HepG2 (cell line): ENCODE measurements at regions not wholly inside any gene's neighbourhood (a gene's known extent, or its start where the extent isn't known, plus 50 kb on each side); places are given as distances from the start of the nearest gene placed in this dataset.

Experiments
- ATAC-seq: fragments of 200-7000 bp; cut with Tn5 transposase; 3 replicates; pipeline ENCODE4 v1.9.1; 2020; ENCODE audit warnings: mild to moderate bottlenecking, moderate library complexity
- BruUV-seq: library from RNA; stranded (reverse); fragments of 400-500 nt; replicated peaks from 2 replicates; lab custom pipeline; 2021; lab: Mats Ljungman, UMichigan
- CTCF ChIA-PET: fragments of 300-600 bp; formaldehyde crosslinking; extraction: SDS; loops from one replicate; lab custom pipeline; 2021; ENCODE audit warnings: low total read pairs, inconsistent platforms, low intra/inter-chr PET ratio; lab: Yijun Ruan, JAX
- POLR2A ChIA-PET: fragments of 350-600 bp; sonication (Branson Sonifier 250); formaldehyde crosslinking; loops from one replicate; lab custom pipeline; 2020; ENCODE audit warnings: antibody characterized with exemption, inconsistent platforms; lab: Yijun Ruan, JAX
- DNase-seq: peaks from one replicate; pipeline ENCODE4 v3.0.0-alpha.2; 2015; ENCODE audit warnings: low spot score
- FAIRE-seq: peaks from 3 replicates; lab custom pipeline; 2011; peaks lifted over from hg19 to GRCh38; lab: Jason Lieb, UNC
- H2AFZ ChIP-seq: one replicate; pipeline ENCODE4 v1.6.1; 2011; ENCODE audit warnings: low read length, inconsistent platforms
- H3K27ac ChIP-seq: fragments of 300-600 bp; 3 replicates; pipeline ENCODE4 v1.8.0; 2011; ENCODE audit warnings: mixed run types, mild to moderate bottlenecking, mixed read lengths, low read length, inconsistent platforms; ENCODE audit not compliant: insufficient read depth; ENCODE audit errors: extremely low read length
- H3K27me3 ChIP-seq, 2 experiments: fragments of 200-600 bp in 1 of 2; 2 replicates in 1 of 2; 3 replicates in 1 of 2; pipeline versions ENCODE4 v1.6.0 to v1.8.0; 2011; ENCODE audit warnings: low read length in 2 of 2, mild to moderate bottlenecking in 2 of 2, moderate library complexity in 2 of 2, inconsistent platforms in 1 of 2; ENCODE audit not compliant: insufficient read depth in 2 of 2, control insufficient read depth in 1 of 2
- H3K36me3 ChIP-seq, 2 experiments: fragments of 200-600 bp in 1 of 2; replicated peaks in 1 of 2; 2 replicates in 1 of 2; 3 replicates in 1 of 2; pipeline versions ENCODE4 v1.5.1 to v1.8.0; 2011; ENCODE audit warnings: low read length in 2 of 2, inconsistent platforms in 1 of 2; ENCODE audit not compliant: insufficient read depth in 2 of 2, control insufficient read depth in 1 of 2
- H3K4me1 ChIP-seq: 2 replicates; pipeline ENCODE4 v1.5.1; 2012; ENCODE audit warnings: low read length, inconsistent platforms; ENCODE audit not compliant: insufficient read depth
- H3K4me2 ChIP-seq: 2 replicates; pipeline ENCODE4 v1.6.0; 2011; ENCODE audit warnings: low read depth, low read length, inconsistent platforms
- H3K4me3 ChIP-seq, 3 experiments: fragments of 200-600 bp in 1 of 3; sonication (generic), shearing (Covaris generic) in 1 of 3; replicated peaks in 1 of 3; 2 replicates each; pipeline ENCODE4 v1.5.1; 2011 to 2016; ENCODE audit warnings: low read length in 3 of 3, inconsistent platforms in 2 of 3, low read depth in 2 of 3, mild to moderate bottlenecking in 2 of 3, control low read depth in 1 of 3, mixed read lengths in 1 of 3; ENCODE audit not compliant: insufficient read depth in 1 of 3
- H3K79me2 ChIP-seq: one replicate; pipeline ENCODE4 v1.6.1; 2011; ENCODE audit warnings: low read length, inconsistent platforms; ENCODE audit not compliant: insufficient read depth
- H3K9ac ChIP-seq: 2 replicates; pipeline ENCODE4 v1.6.0; 2011; ENCODE audit warnings: mild to moderate bottlenecking, low read depth, low read length, inconsistent platforms; ENCODE audit not compliant: insufficient read depth
- H3K9me3 ChIP-seq: 2 replicates; pipeline ENCODE4 v1.5.1; 2012; ENCODE audit warnings: mild to moderate bottlenecking, low read length
- H4K20me1 ChIP-seq: 2 replicates; pipeline ENCODE4 v1.6.0; 2011; ENCODE audit warnings: inconsistent platforms, mild to moderate bottlenecking, low read length, moderate library complexity; ENCODE audit not compliant: insufficient read depth
- DDIT3 ChIP-seq: sonication (generic); formaldehyde crosslinking; IDR thresholded peaks from 2 replicates; pipeline ENCODE4 v1.4.0; 2020; ENCODE audit warnings: mild to moderate bottlenecking, missing genetic modification reagents
- MAFF ChIP-seq: IDR thresholded peaks from 2 replicates; pipeline ENCODE4 v1.6.1; 2011; ENCODE audit warnings: low read depth, low read length, improper control_type of control experiment
- MAFK ChIP-seq, 2 experiments: IDR thresholded peaks in 1 of 2; conservative IDR thresholded peaks in 1 of 2; 2 replicates each; pipeline ENCODE4 v1.6.1; 2011; ENCODE audit warnings: improper control_type of control experiment in 2 of 2, low read length in 2 of 2
- NFE2L2 ChIP-seq: fragments of 150-350 bp; IDR thresholded peaks from 2 replicates; pipeline ENCODE4 v1.6.1; 2014; ENCODE audit warnings: low read length
- RXRA ChIP-seq: sonication (generic); formaldehyde crosslinking; IDR thresholded peaks from 2 replicates; pipeline ENCODE4 v1.5.1; 2020; ENCODE audit warnings: missing genetic modification reagents
- STAT6 ChIP-seq: sonication (generic); formaldehyde crosslinking; IDR thresholded peaks from 2 replicates; pipeline ENCODE4 v1.4.0; 2020; ENCODE audit warnings: missing genetic modification reagents, mild to moderate bottlenecking, borderline replicate concordance
- ZNF296 ChIP-seq: sonication (generic); formaldehyde crosslinking; conservative IDR thresholded peaks from 2 replicates; pipeline ENCODE4 v1.5.0; 2020; ENCODE audit warnings: mild to moderate bottlenecking, missing genetic modification reagents
- ZNF607 ChIP-seq: sonication (generic); formaldehyde crosslinking; IDR thresholded peaks from 2 replicates; pipeline ENCODE4 v1.5.1; 2020; ENCODE audit warnings: missing genetic modification reagents, mild to moderate bottlenecking, borderline replicate concordance
- ZNF614 ChIP-seq: IDR thresholded peaks from 2 replicates; pipeline ENCODE4 v1.6.1; 2018; ENCODE audit warnings: missing biosample characterization, missing genetic modification reagents, inconsistent platforms, borderline replicate concordance
- WGBS: methylation state at CpG from one replicate; pipeline ENCODE4 v1.1.6; 2017; ENCODE audit warnings: low lambda C conversion rate; 5-methylcytosine and 5-hydroxymethylcytosine counted together
- in situ Hi-C: cut with HindIII; loops from 2 replicates; pipeline ENCODE4 v1.10.0; 2017; ENCODE audit warnings: low pct_unique_long_range_greater_than_20kb; ENCODE audit not compliant: extremely low pct_ligation_motif_present
- intact Hi-C: fragments of 100-400 bp; cut with micrococcal nuclease; formaldehyde crosslinking; loops from one replicate; pipeline ENCODE4 v1.10.0; 2022; ENCODE audit not compliant: unreplicated experiment

- no peak for TF ChIP-seq STAT6 (CRISPR knock-in tag)
Measured at GRCh38 chr16:63169100-63169499, 1132.9 kb upstream of the CDH8 start (continued).

GRCh38 chr16:63157818-63158217 is 1121.6 kb upstream of the CDH8 start:
- Histone ChIP-seq H3K9ac (no peak overlapping the region), H3K36me3 (no peaks in the 10 kb centered on the region), H3K79me2 (no peaks in the 10 kb centered on the region), H3K4me3 (no peak overlapping the region), H4K20me1 (no peaks in the 10 kb centered on the region), H3K4me1 (no peaks in the 10 kb centered on the region), H3K4me2 (no peak overlapping the region), H3K27ac (no peak overlapping the region), H3K9me3 (peaks cover 70% of the 10 kb centered on the region), H2AFZ (no peak overlapping the region), H3K27me3 (no peaks in the 10 kb centered on the region)
- TF ChIP-seq MAFF (peak; percentile 53), MAFK (conservative IDR thresholded peaks at IDR 0.05 in 1 of 2, IDR thresholded peaks at IDR 0.05 in 1 of 2; ENCODE audit: low read length in 2 of 2) (peak; percentile 55 to 67; a peak in 3 of 4 replicates), ZNF296 (CRISPR knock-in tag) (no peak)
- CTCF ChIA-PET, result no interaction called here
- 40% methylated on average over 5 of the region's 5 CpGs for WGBS
- no peak for ATAC-seq
- FAIRE-seq, result no peak
- POLR2A ChIA-PET, result no interaction called here
- intact Hi-C loops, result no loop called here
- in situ Hi-C loops, result no loop called here
- no TSS peak for BruUV-seq
- no peak for DNase-seq

- Histone ChIP-seq H4K20me1 (no peaks in the 10 kb centered on the region), H3K4me1 (no peaks in the 10 kb centered on the region), H3K9ac (no peak overlapping the region), H3K27me3 (no peaks in the 10 kb centered on the region)
- POLR2A ChIA-PET, result no interaction called here
- TF ChIP-seq RXRA (CRISPR knock-in tag) (no peak), DDIT3 (CRISPR knock-in tag) (no peak), NFE2L2 (peak; percentile 71; the same call in 1 of the 2 replicates), MAFK (conservative IDR thresholded peaks at IDR 0.05 in 1 of 2, IDR thresholded peaks at IDR 0.05 in 1 of 2; ENCODE audit: low read length in 2 of 2) (peak; percentile 52 to 55), ZNF614 (CRISPR knock-in tag) (no peak), ZNF607 (CRISPR knock-in tag) (no peak)
- TF ChIP-seq, all 625 proteins: peak for 2
- no peak overlapping the region for H3K4me3 ChIP-seq
- H3K27ac ChIP-seq, result no peak overlapping the region
- H3K4me2 ChIP-seq, result no peak overlapping the region
- ATAC-seq (no peak), DNase-seq (no peak), FAIRE-seq (no peak)
- H3K9me3 ChIP-seq, result peaks cover 36% of the 10 kb centered on the region
- WGBS, result 0% methylated on average over 1 of the region's 1 CpG
- in situ Hi-C loops, result loop anchor here (5.0 kb wide), 1 partner anchor 39 kb away; no protein-coding TSS in a partner anchor
- intact Hi-C loops, result loop anchor here (2.0 kb wide), 1 partner anchor 37 kb away; no protein-coding TSS in a partner anchor
- no peaks in the 10 kb centered on the region for H3K36me3 ChIP-seq
- H2AFZ ChIP-seq, result no peak overlapping the region
- H3K79me2 ChIP-seq, result no peaks in the 10 kb centered on the region
- CTCF ChIA-PET, result no interaction called here
- BruUV-seq, result no TSS peak
Measured at GRCh38 chr16:63146251-63146650, 1110.0 kb upstream of the CDH8 start.
